Bronchial epithelial cell (primary cell): ENCODE measurements at regions not wholly inside any gene's neighbourhood (a gene's known extent, or its start where the extent isn't known, plus 50 kb on each side); places are given as distances from the start of the nearest gene placed in this dataset.

Experiments
- DNase-seq: peaks from one replicate; pipeline ENCODE4 v3.0.0-alpha.2; 2010; ENCODE audit warnings: low read depth
- FAIRE-seq: peaks from 2 replicates; lab custom pipeline; 2011; peaks lifted over from hg19 to GRCh38; lab: Jason Lieb, UNC
- H3K27me3 ChIP-seq: 2 replicates; pipeline ENCODE4 v1.5.1; 2011; ENCODE audit warnings: low read length; ENCODE audit not compliant: control insufficient read depth, insufficient read depth
- H3K36me3 ChIP-seq: 2 replicates; pipeline ENCODE4 v1.5.1; 2011; ENCODE audit warnings: low read length; ENCODE audit not compliant: control insufficient read depth, insufficient read depth
- H3K4me3 ChIP-seq: 2 replicates; pipeline ENCODE4 v1.5.1; 2011; ENCODE audit warnings: mild to moderate bottlenecking, low read depth, low read length, control low read depth
- CTCF ChIP-seq: IDR thresholded peaks from 2 replicates; pipeline ENCODE4 v1.5.1; 2011; ENCODE audit warnings: mild to moderate bottlenecking, moderate library complexity, low read length, control low read depth, inconsistent platforms; ENCODE audit not compliant: insufficient read depth, severe bottlenecking

GRCh38 chr2:107727318-107727717 lies 99.4 kb upstream of the RGPD4 start:
- DNase-seq: no peak
- Histone ChIP-seq H3K27me3 (no peaks in the 10 kb centered on the region), H3K36me3 (no peaks in the 10 kb centered on the region), H3K4me3 (no peak overlapping the region)
- no peak for FAIRE-seq
- TF ChIP-seq CTCF: no peak

- no peaks in the 10 kb centered on the region for H3K36me3 ChIP-seq
- no peak for FAIRE-seq
- no peak for TF ChIP-seq CTCF
- peak; percentile 60 for DNase-seq
- no peaks in the 10 kb centered on the region for H3K27me3 ChIP-seq
- no peak overlapping the region for H3K4me3 ChIP-seq
These were observed 98.1 kb upstream of the RGPD4 start for GRCh38 chr2:107728586-107728985.

GRCh38 chr2:107729440-107729839 lies 97.3 kb upstream of the RGPD4 start:
- TF ChIP-seq CTCF: no peak
- peak; percentile 81 for DNase-seq
- H3K4me3 ChIP-seq: no peak overlapping the region
- no peaks in the 10 kb centered on the region for H3K36me3 ChIP-seq
- no peak for FAIRE-seq
- no peaks in the 10 kb centered on the region for H3K27me3 ChIP-seq

GRCh38 chr2:107730898-107731297 lies 95.8 kb upstream of the RGPD4 start:
- Histone ChIP-seq H3K27me3 (no peaks in the 10 kb centered on the region), H3K36me3 (no peaks in the 10 kb centered on the region), H3K4me3 (no peak overlapping the region)
- no peak for TF ChIP-seq CTCF
- DNase-seq: peak; percentile 87
- FAIRE-seq: no peak

- Histone ChIP-seq H3K27me3 (no peaks in the 10 kb centered on the region), H3K4me3 (no peak overlapping the region), H3K36me3 (no peaks in the 10 kb centered on the region)
- TF ChIP-seq CTCF: no peak
- no peak for FAIRE-seq
- DNase-seq: no peak
These were observed 95.3 kb upstream of the RGPD4 start for GRCh38 chr2:107731435-107731834.

- Histone ChIP-seq H3K36me3 (no peaks in the 10 kb centered on the region), H3K4me3 (no peak overlapping the region), H3K27me3 (no peaks in the 10 kb centered on the region)
- no peak for FAIRE-seq
- no peak for DNase-seq
- TF ChIP-seq CTCF: no peak
These were observed 91.5 kb upstream of the RGPD4 start for GRCh38 chr2:107735201-107735600.
